ENCODE measurements at regions not wholly inside any gene's neighbourhood (a gene's known extent, or its start where the extent isn't known, plus 50 kb on each side); places are given as distances from the start of the nearest gene placed in this dataset.

- H3K27ac ChIP-seq (ENCODE audit: insufficient read depth, low read length): no peak overlapping the region
- peak in 1 of 2 donors; percentile 1 for DNase-seq (ENCODE audit: low read depth in 2 of 2)
- H2AFZ ChIP-seq (ENCODE audit: low read length): no peak overlapping the region
- H4K20me1 ChIP-seq (ENCODE audit: control insufficient read depth, extremely low read depth, insufficient read depth, low read length): no peaks in the 10 kb centered on the region
- no peaks in the 10 kb centered on the region for H3K9me3 ChIP-seq (ENCODE audit: control insufficient read depth, insufficient read depth, low read depth, low read length)
- H3K4me1 ChIP-seq (ENCODE audit: control insufficient read depth, extremely low read depth, insufficient read depth, low read length): no peaks in the 10 kb centered on the region
- H3K4me3 ChIP-seq (replicated peaks in 1 of 4; ENCODE audit: control extremely low read depth in 1 of 4, insufficient read depth in 1 of 4, low read depth in 3 of 4, low read length in 4 of 4): no peak overlapping the region
- H3K27me3 ChIP-seq (ENCODE audit: control insufficient read depth, insufficient read depth, low read length): no peaks in the 10 kb centered on the region
- H3K36me3 ChIP-seq (ENCODE audit: control insufficient read depth, insufficient read depth, low read length): no peaks in the 10 kb centered on the region
- no peak overlapping the region for H3K4me2 ChIP-seq (ENCODE audit: extremely low read depth, insufficient read depth, low read length)
- no peak overlapping the region for H3K9ac ChIP-seq (ENCODE audit: insufficient read depth, low read length)
- TF ChIP-seq CTCF (conservative IDR thresholded peaks at IDR 0.05 in 1 of 2, IDR thresholded peaks at IDR 0.05 in 1 of 2; ENCODE audit: low read depth in 1 of 2, low read length in 2 of 2): no peak
- no peak for TF ChIP-seq EZH2 (IDR thresholded peaks at IDR 0.05; ENCODE audit: low read length, missing control alignments)
- H3K79me2 ChIP-seq (ENCODE audit: control insufficient read depth, insufficient read depth, low read length): no peaks in the 10 kb centered on the region
These were observed 145.3 kb upstream of the CDH13 start for GRCh38 chr16:82481455-82481854.

DNA sequence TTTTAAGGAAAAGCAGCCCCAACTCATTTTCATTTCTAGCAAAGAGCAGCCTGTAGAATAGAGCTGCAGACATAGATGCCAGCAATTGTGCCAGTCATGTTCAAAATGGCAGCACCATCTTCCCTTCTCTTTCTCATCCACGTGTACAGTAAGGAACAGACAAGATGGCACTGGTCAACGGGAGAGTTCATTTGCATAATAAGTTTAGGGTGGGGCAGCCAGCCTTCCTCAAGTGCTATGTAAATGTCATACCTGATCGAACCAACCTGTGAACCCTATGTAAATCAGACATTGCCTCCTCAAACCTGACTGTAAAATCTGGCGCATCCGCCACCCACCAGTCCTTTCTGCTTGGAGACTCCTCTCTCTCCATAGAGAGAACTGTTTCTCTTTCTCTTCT is 150.0 kb upstream of the CDH13 start:
- H3K4me1 ChIP-seq (ENCODE audit: control insufficient read depth, extremely low read depth, insufficient read depth, low read length): no peaks in the 10 kb centered on the region
- H3K36me3 ChIP-seq (ENCODE audit: control insufficient read depth, insufficient read depth, low read length): no peaks in the 10 kb centered on the region
- no peaks in the 10 kb centered on the region for H3K79me2 ChIP-seq (ENCODE audit: control insufficient read depth, insufficient read depth, low read length)
- H3K4me3 ChIP-seq (replicated peaks in 1 of 4; ENCODE audit: control extremely low read depth in 1 of 4, insufficient read depth in 1 of 4, low read depth in 3 of 4, low read length in 4 of 4): no peak overlapping the region
- H3K27ac ChIP-seq (ENCODE audit: insufficient read depth, low read length): no peak overlapping the region
- no peak overlapping the region for H3K4me2 ChIP-seq (ENCODE audit: extremely low read depth, insufficient read depth, low read length)
- no peak overlapping the region for H3K9ac ChIP-seq (ENCODE audit: insufficient read depth, low read length)
- H3K9me3 ChIP-seq (ENCODE audit: control insufficient read depth, insufficient read depth, low read depth, low read length): no peaks in the 10 kb centered on the region
- no peak overlapping the region for H2AFZ ChIP-seq (ENCODE audit: low read length)
- H3K27me3 ChIP-seq (ENCODE audit: control insufficient read depth, insufficient read depth, low read length): no peaks in the 10 kb centered on the region
- TF ChIP-seq EZH2 (IDR thresholded peaks at IDR 0.05; ENCODE audit: low read length, missing control alignments): no peak
- TF ChIP-seq CTCF (conservative IDR thresholded peaks at IDR 0.05 in 1 of 2, IDR thresholded peaks at IDR 0.05 in 1 of 2; ENCODE audit: low read depth in 1 of 2, low read length in 2 of 2): no peak
- DNase-seq (ENCODE audit: low read depth in 2 of 2): no peak
- H4K20me1 ChIP-seq (ENCODE audit: control insufficient read depth, extremely low read depth, insufficient read depth, low read length): no peaks in the 10 kb centered on the region

GRCh38 chr16:82470620-82471152 is 156.1 kb upstream of the CDH13 start:
- no peaks in the 10 kb centered on the region for H3K4me1 ChIP-seq (ENCODE audit: control insufficient read depth, extremely low read depth, insufficient read depth, low read length)
- no peaks in the 10 kb centered on the region for H3K27me3 ChIP-seq (ENCODE audit: control insufficient read depth, insufficient read depth, low read length)
- H3K27ac ChIP-seq (ENCODE audit: insufficient read depth, low read length): no peak overlapping the region
- H3K9ac ChIP-seq (ENCODE audit: insufficient read depth, low read length): no peak overlapping the region
- H3K36me3 ChIP-seq (ENCODE audit: control insufficient read depth, insufficient read depth, low read length): no peaks in the 10 kb centered on the region
- H2AFZ ChIP-seq (ENCODE audit: low read length): no peak overlapping the region
- no peaks in the 10 kb centered on the region for H3K9me3 ChIP-seq (ENCODE audit: control insufficient read depth, insufficient read depth, low read depth, low read length)
- no peak overlapping the region for H3K4me2 ChIP-seq (ENCODE audit: extremely low read depth, insufficient read depth, low read length)
- DNase-seq (ENCODE audit: low read depth in 2 of 2): peak; percentile 0 to 56
- TF ChIP-seq CTCF (conservative IDR thresholded peaks at IDR 0.05 in 1 of 2, IDR thresholded peaks at IDR 0.05 in 1 of 2; ENCODE audit: low read depth in 1 of 2, low read length in 2 of 2): no peak
- no peak for TF ChIP-seq EZH2 (IDR thresholded peaks at IDR 0.05; ENCODE audit: low read length, missing control alignments)
- no peak overlapping the region for H3K4me3 ChIP-seq (replicated peaks in 1 of 4; ENCODE audit: control extremely low read depth in 1 of 4, insufficient read depth in 1 of 4, low read depth in 3 of 4, low read length in 4 of 4)
- no peaks in the 10 kb centered on the region for H3K79me2 ChIP-seq (ENCODE audit: control insufficient read depth, insufficient read depth, low read length)
- H4K20me1 ChIP-seq (ENCODE audit: control insufficient read depth, extremely low read depth, insufficient read depth, low read length): no peaks in the 10 kb centered on the region

Data from fibroblast of lung (primary cell).